ENCODE measurements at regions not wholly inside any gene's neighbourhood (a gene's known extent, or its start where the extent isn't known, plus 50 kb on each side); places are given as distances from the start of the nearest gene placed in this dataset.

DNA sequence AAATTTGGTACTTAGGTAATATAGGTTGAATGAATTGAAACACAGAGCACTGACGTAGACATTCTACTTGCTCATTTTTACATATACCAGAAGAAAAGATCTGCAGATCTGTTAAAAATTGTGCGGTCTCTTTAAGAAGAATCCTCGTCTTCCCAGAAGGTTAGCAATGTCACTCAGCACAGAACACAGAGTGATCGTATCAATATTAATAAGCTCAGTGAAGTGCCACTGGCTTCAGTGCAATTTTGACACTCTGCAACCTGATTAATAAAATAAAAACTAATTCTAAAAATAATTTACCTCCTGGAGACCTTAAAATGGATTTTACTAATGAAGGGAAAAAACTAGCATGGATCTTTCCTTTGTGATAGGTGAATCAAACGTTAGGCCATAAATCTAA is 356.1 kb upstream of the DMAC1 start:
- intact Hi-C loops (cut with DNase I), result no loop called here
- 84 to 93% methylated on average over 5 of the region's 5 CpGs for WGBS, 2 donors
- TF ChIP-seq, protein P1, sequence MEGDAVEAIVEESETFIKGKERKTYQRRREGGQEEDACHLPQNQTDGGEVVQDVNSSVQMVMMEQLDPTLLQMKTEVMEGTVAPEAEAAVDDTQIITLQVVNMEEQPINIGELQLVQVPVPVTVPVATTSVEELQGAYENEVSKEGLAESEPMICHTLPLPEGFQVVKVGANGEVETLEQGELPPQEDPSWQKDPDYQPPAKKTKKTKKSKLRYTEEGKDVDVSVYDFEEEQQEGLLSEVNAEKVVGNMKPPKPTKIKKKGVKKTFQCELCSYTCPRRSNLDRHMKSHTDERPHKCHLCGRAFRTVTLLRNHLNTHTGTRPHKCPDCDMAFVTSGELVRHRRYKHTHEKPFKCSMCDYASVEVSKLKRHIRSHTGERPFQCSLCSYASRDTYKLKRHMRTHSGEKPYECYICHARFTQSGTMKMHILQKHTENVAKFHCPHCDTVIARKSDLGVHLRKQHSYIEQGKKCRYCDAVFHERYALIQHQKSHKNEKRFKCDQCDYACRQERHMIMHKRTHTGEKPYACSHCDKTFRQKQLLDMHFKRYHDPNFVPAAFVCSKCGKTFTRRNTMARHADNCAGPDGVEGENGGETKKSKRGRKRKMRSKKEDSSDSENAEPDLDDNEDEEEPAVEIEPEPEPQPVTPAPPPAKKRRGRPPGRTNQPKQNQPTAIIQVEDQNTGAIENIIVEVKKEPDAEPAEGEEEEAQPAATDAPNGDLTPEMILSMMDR (IDR thresholded peaks at IDR 0.05), result no peak
- no peak overlapping the region for H3K27ac ChIP-seq
- H3K27me3 ChIP-seq, result no peaks in the 10 kb centered on the region
- H3K9me3 ChIP-seq, result peaks cover 0 to 24% (median 6%) of the 10 kb centered on the region in 11 donors
- no peak for ATAC-seq
- H3K4me3 ChIP-seq, result no peak overlapping the region
- H3K36me3 ChIP-seq, result no peaks in the 10 kb centered on the region
- DNase-seq, result no peak
- no peaks in the 10 kb centered on the region for H3K4me1 ChIP-seq

DNA sequence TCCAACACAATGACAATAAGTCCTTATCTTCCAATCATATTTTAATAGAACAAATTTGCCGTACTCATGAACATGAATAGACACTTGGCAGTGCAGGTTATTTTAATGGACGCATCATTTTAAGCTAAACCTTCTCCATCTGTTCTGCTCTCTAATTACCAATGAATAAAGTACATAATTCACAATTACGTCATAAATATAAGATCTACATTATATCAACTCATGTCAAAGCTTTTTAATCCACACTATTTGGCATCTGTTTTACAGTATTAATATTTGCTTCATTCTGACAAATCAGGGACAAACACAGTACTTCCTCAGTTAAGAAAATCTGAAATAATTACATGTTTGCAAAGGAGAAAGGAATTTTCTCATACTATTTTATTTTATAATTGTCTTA is 344.1 kb upstream of the DMAC1 start:
- no peak overlapping the region for H3K4me3 ChIP-seq
- DNase-seq (no peak), ATAC-seq (no peak)
- no peaks in the 10 kb centered on the region for H3K36me3 ChIP-seq
- 91 to 97% methylated on average over 3 of the region's 3 CpGs for WGBS, 2 donors
- intact Hi-C loops (cut with DNase I), result no loop called here
- TF ChIP-seq, protein P1 (IDR thresholded peaks at IDR 0.05), result no peak
- H3K27ac ChIP-seq, result no peak overlapping the region
- H3K9me3 ChIP-seq, result no peaks in the 10 kb centered on the region
- no peaks in the 10 kb centered on the region for H3K27me3 ChIP-seq
- no peaks in the 10 kb centered on the region for H3K4me1 ChIP-seq

DNA sequence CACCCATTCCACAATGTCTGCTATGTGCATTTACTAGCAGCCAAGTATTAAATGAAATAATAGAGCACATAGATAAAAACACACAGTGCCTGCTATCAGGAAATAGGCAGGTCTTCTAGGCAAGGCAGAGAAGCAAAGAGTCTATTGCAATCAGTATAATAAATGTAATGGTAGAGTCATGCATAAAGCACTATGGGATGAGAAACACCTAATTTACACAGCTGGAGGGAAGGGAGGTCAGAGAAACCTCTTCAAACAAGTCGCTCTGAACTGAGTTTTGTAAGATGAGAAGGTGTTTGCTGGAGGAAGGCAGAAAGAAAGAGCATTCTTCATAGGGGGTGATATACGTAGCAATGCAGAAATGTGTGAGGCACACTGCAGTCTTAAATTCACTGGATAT is 341.0 kb upstream of the DMAC1 start:
- Histone ChIP-seq H3K4me3 (no peak overlapping the region), H3K27ac (no peak overlapping the region), H3K27me3 (no peaks in the 10 kb centered on the region), H3K4me1 (no peaks in the 10 kb centered on the region), H3K9me3 (no peaks in the 10 kb centered on the region), H3K36me3 (no peaks in the 10 kb centered on the region)
- WGBS, 2 donors, result 32 to 72% methylated on average over 2 of the region's 2 CpGs
- ATAC-seq (no peak), DNase-seq (no peak)
- intact Hi-C loops (cut with DNase I), result no loop called here
- TF ChIP-seq, protein P1 (IDR thresholded peaks at IDR 0.05), result no peak

DNA sequence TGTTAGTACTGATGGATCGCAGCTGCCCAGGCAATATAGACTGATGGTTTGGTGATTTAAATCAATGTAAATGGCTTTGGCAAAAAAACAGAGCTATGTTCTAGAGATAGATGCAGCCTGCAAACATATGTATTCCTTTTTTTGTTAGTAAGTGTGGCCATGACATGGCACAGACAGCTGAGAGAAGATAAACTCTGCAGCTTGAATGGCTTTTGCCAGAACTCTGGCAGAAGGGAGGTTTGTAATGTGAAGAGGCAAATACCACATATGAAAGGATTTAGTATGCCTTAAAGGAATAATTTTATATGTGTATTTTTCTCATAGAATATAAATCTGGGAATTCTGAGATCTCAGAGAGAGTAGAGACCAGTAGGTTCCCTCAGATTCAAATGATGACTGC is 340.2 kb upstream of the DMAC1 start:
- intact Hi-C loops (cut with DNase I), result no loop called here
- no peak for ATAC-seq
- WGBS, 2 donors, result 97 to 98% methylated on average over 1 of the region's 1 CpG
- Histone ChIP-seq H3K9me3 (no peaks in the 10 kb centered on the region), H3K27ac (no peak overlapping the region), H3K27me3 (no peaks in the 10 kb centered on the region), H3K4me3 (no peak overlapping the region), H3K36me3 (no peaks in the 10 kb centered on the region), H3K4me1 (no peaks in the 10 kb centered on the region)
- TF ChIP-seq, protein P1 (IDR thresholded peaks at IDR 0.05), result no peak
- no peak for DNase-seq

DNA sequence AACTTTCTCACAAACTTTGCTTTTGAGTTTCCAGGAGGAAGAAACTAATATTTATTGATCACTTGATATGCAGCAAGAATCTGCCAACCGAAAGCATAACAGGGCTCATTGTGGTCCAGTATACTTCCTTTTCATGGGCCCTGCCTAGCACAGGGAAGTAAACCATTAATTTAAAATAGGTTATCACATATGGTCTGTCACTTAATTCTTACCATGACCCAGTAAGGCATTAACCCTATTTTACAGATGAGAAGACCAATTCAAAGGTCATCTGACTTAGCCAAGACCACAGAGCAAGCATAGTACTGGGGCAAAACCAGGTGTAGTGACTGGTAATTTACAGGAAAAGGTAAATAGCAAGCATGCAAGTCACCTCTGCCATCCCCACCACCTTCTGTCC is 336.9 kb upstream of the DMAC1 start:
- TF ChIP-seq, protein P1 (IDR thresholded peaks at IDR 0.05), result no peak
- no peaks in the 10 kb centered on the region for H3K36me3 ChIP-seq
- WGBS, 2 donors, result 93 to 95% methylated on average over 1 of the region's 1 CpG
- no peaks in the 10 kb centered on the region for H3K27me3 ChIP-seq
- no peaks in the 10 kb centered on the region for H3K4me1 ChIP-seq
- DNase-seq, result no peak
- intact Hi-C loops (cut with DNase I), result no loop called here
- no peaks in the 10 kb centered on the region for H3K9me3 ChIP-seq
- no peak for ATAC-seq
- H3K27ac ChIP-seq, result no peak overlapping the region
- no peak overlapping the region for H3K4me3 ChIP-seq
